T47D (cell line): ENCODE measurements at regions not wholly inside any gene's neighbourhood (a gene's known extent, or its start where the extent isn't known, plus 50 kb on each side); places are given as distances from the start of the nearest gene placed in this dataset.
"Not testable (repeated sequence)": the region's sequence is repeated elsewhere in the genome, so short reads cannot be mapped to it uniquely, and the experiment has no call there.

Source experiments
- DNase-seq, 2 experiments: peaks; one replicate each; pipeline versions ENCODE4 v3.0.0 to v3.0.0-alpha.2; 2011 to 2012; ENCODE audit warnings: low read depth in 1 of 2, low spot score in 1 of 2
- in situ Hi-C: cut with HindIII; loops from 2 replicates; pipeline ENCODE4 v1.10.0; 2016; ENCODE audit warnings: low sequenced_read_pairs, low pct_unique_long_range_greater_than_20kb

- in situ Hi-C loops = not testable (repeated sequence)
- DNase-seq = peak in 1 of 2 experiments; percentile 67
Measured at GRCh38 chr4:49149006-49149975, 163.2 kb downstream of the CWH43 start.

GRCh38 chr4:49150351-49151083 lies 164.4 kb downstream of the CWH43 start:
- in situ Hi-C loops = not testable (repeated sequence)
- DNase-seq = peak in 1 of 2 experiments; percentile 2

- in situ Hi-C loops, DNase-seq: not testable (repeated sequence)
Measured at GRCh38 chr4:49153011-49153410, 166.9 kb downstream of the CWH43 start.

GRCh38 chr4:49154308-49155103 lies 168.4 kb downstream of the CWH43 start:
- in situ Hi-C loops = not testable (repeated sequence)
- DNase-seq = peak in 1 of 2 experiments; percentile 40

- in situ Hi-C loops, DNase-seq: not testable (repeated sequence)
Measured at GRCh38 chr4:49155270-49155669, 169.2 kb downstream of the CWH43 start.

GRCh38 chr4:49156309-49156708 lies 170.2 kb downstream of the CWH43 start:
- in situ Hi-C loops, DNase-seq: not testable (repeated sequence)

GRCh38 chr4:49157630-49158029 lies 171.6 kb downstream of the CWH43 start:
- in situ Hi-C loops, DNase-seq: not testable (repeated sequence)

GRCh38 chr4:49161111-49161541 lies 175.1 kb downstream of the CWH43 start:
- peak; percentile 5 to 87 for DNase-seq
- in situ Hi-C loops = not testable (repeated sequence)

- DNase-seq, in situ Hi-C loops: not testable (repeated sequence)
Measured at GRCh38 chr4:49164916-49165315, 178.8 kb downstream of the CWH43 start.

- in situ Hi-C loops, DNase-seq: not testable (repeated sequence)
Measured at GRCh38 chr4:49177847-49178246, 191.8 kb downstream of the CWH43 start.

GRCh38 chr4:49181088-49181487 lies 195.0 kb downstream of the CWH43 start:
- in situ Hi-C loops = not testable (repeated sequence)
- peak in 1 of 2 experiments; percentile 35 for DNase-seq

GRCh38 chr4:49211396-49212194 lies 225.5 kb downstream of the CWH43 start:
- in situ Hi-C loops, DNase-seq: not testable (repeated sequence)

- in situ Hi-C loops, DNase-seq: not testable (repeated sequence)
Measured at GRCh38 chr4:49213250-49213649, 227.2 kb downstream of the CWH43 start.

GRCh38 chr4:49213750-49214149 lies 227.7 kb downstream of the CWH43 start:
- DNase-seq, in situ Hi-C loops: not testable (repeated sequence)

- DNase-seq, in situ Hi-C loops: not testable (repeated sequence)
Measured at GRCh38 chr4:49214453-49215081, 228.5 kb downstream of the CWH43 start.

- in situ Hi-C loops, DNase-seq: not testable (repeated sequence)
Measured at GRCh38 chr4:49215082-49215479, 229.0 kb downstream of the CWH43 start.
